Fibroblast of the aortic adventitia (primary cell): ENCODE measurements at regions not wholly inside any gene's neighbourhood (a gene's known extent, or its start where the extent isn't known, plus 50 kb on each side); places are given as distances from the start of the nearest gene placed in this dataset. TPM values are rescaled to one million over a fixed set of nuclear protein-coding genes. Genes with fewer than 3 reads are reported as not detected.
"Not testable (repeated sequence)": the region's sequence is repeated elsewhere in the genome, so short reads cannot be mapped to it uniquely, and the experiment has no call there.

Experiments used
- DNase-seq: peaks from one replicate; pipeline ENCODE4 v3.0.0-alpha.2; 2010; ENCODE audit warnings: low read depth
- H3K4me3 ChIP-seq: 2 replicates; pipeline ENCODE4 v1.5.1; 2011; ENCODE audit warnings: low read depth, mild to moderate bottlenecking, control low read depth, low read length, moderate library complexity
- CTCF ChIP-seq: IDR thresholded peaks from 2 replicates; pipeline ENCODE4 v1.5.1; 2011; ENCODE audit warnings: mild to moderate bottlenecking, low read length, control low read depth, inconsistent platforms; ENCODE audit not compliant: insufficient read depth
- small RNA-seq: library from RNA; depleted of rRNA; stranded (forward); fragments of <200 nt; gene quantifications from one replicate; pipeline ENCODE3, GENCODE V24; 2012

GRCh38 chr4:72641611-72642010 is 72.6 kb upstream of the ADAMTS3 start:
- no peak for DNase-seq
- H3K4me3 ChIP-seq: no peak overlapping the region
- no peak for TF ChIP-seq CTCF

GRCh38 chr4:72636866-72637265 is 67.8 kb upstream of the ADAMTS3 start:
- not testable (repeated sequence) for H3K4me3 ChIP-seq, DNase-seq

- DNase-seq, H3K4me3 ChIP-seq: not testable (repeated sequence)
Observed at GRCh38 chr4:72635931-72636330, 66.9 kb upstream of the ADAMTS3 start.

GRCh38 chr4:72632253-72632652 is 63.2 kb upstream of the ADAMTS3 start:
- not testable (repeated sequence) for H3K4me3 ChIP-seq, DNase-seq

GRCh38 chr4:72631296-72631695 is 62.3 kb upstream of the ADAMTS3 start:
- peak; percentile 58 for DNase-seq
- no peak for TF ChIP-seq CTCF
- no peak overlapping the region for H3K4me3 ChIP-seq

GRCh38 chr4:72629540-72629939 is 60.5 kb upstream of the ADAMTS3 start:
- H3K4me3 ChIP-seq: no peak overlapping the region
- DNase-seq: peak; percentile 16
- TF ChIP-seq CTCF: no peak

- TF ChIP-seq CTCF: no peak
- no peak overlapping the region for H3K4me3 ChIP-seq
- DNase-seq: no peak
Observed at GRCh38 chr4:72627723-72628122, 58.7 kb upstream of the ADAMTS3 start.

Small RNA genes lying in the stretch of these regions (small RNA-seq; reads per million reads assigned to genes)
- not detected for gene RNU4ATAC9P
